Left ventricle myocardium inferior (tissue), 1 donor: ENCODE measurements at regions not wholly inside any gene's neighbourhood (a gene's known extent, or its start where the extent isn't known, plus 50 kb on each side); places are given as distances from the start of the nearest gene placed in this dataset.

Source experiments
- DNase-seq: peaks from one replicate; pipeline ENCODE4 v3.0.0-alpha.2; 2020
- H3K27ac ChIP-seq: fragments of 200-600 bp; replicated peaks from 2 replicates; pipeline ENCODE4 v1.8.0; 2021
- H3K27me3 ChIP-seq: fragments of 200-600 bp; 2 replicates; pipeline ENCODE4 v1.8.0; 2021; ENCODE audit warnings: low read depth
- H3K36me3 ChIP-seq: fragments of 200-600 bp; 2 replicates; pipeline ENCODE4 v1.8.0; 2021
- H3K4me1 ChIP-seq: fragments of 200-600 bp; 2 replicates; pipeline ENCODE4 v1.8.0; 2021
- H3K4me3 ChIP-seq: fragments of 200-600 bp; 2 replicates; pipeline ENCODE4 v1.8.0; 2021; ENCODE audit warnings: mild to moderate bottlenecking, moderate library complexity
- H3K9me3 ChIP-seq: fragments of 200-600 bp; replicated peaks from 2 replicates; pipeline ENCODE4 v1.8.0; 2021
- CTCF ChIP-seq: fragments of 200-600 bp; IDR thresholded peaks from 2 replicates; pipeline ENCODE4 v1.8.0; 2021; ENCODE audit warnings: antibody characterized with exemption, mild to moderate bottlenecking, borderline replicate concordance
- intact Hi-C: fragments of 100-400 bp; cut with micrococcal nuclease; formaldehyde crosslinking; loops from one replicate; pipeline ENCODE4 v1.11.0; 2022
- donor health status: DM: no; HTN: yes; CAD: no; lungs with severe emphysema.

GRCh38 chr6:155710704-155711103 is 255.1 kb upstream of the NOX3 start:
- H3K36me3 ChIP-seq = no peaks in the 10 kb centered on the region
- peaks cover 9% of the 10 kb centered on the region for H3K9me3 ChIP-seq
- no peak overlapping the region for H3K27ac ChIP-seq
- H3K4me3 ChIP-seq = no peak overlapping the region
- intact Hi-C loops = no loop called here
- no peak for TF ChIP-seq CTCF
- no peaks in the 10 kb centered on the region for H3K4me1 ChIP-seq
- DNase-seq = no peak
- no peaks in the 10 kb centered on the region for H3K27me3 ChIP-seq

- Histone ChIP-seq H3K36me3 (no peaks in the 10 kb centered on the region), H3K9me3 (peaks cover 17% of the 10 kb centered on the region), H3K4me3 (no peak overlapping the region), H3K4me1 (no peaks in the 10 kb centered on the region), H3K27ac (no peak overlapping the region), H3K27me3 (no peaks in the 10 kb centered on the region)
- no peak for DNase-seq
- intact Hi-C loops = no loop called here
- TF ChIP-seq CTCF = no peak
These were observed 253.6 kb upstream of the NOX3 start for GRCh38 chr6:155709262-155709661.

- Histone ChIP-seq H3K9me3 (peaks cover 17% of the 10 kb centered on the region), H3K4me1 (no peaks in the 10 kb centered on the region), H3K27ac (no peak overlapping the region), H3K27me3 (no peaks in the 10 kb centered on the region), H3K36me3 (no peaks in the 10 kb centered on the region), H3K4me3 (no peak overlapping the region)
- intact Hi-C loops = no loop called here
- DNase-seq = no peak
- TF ChIP-seq CTCF = no peak
These were observed 252.5 kb upstream of the NOX3 start for GRCh38 chr6:155708100-155708499.

GRCh38 chr6:155706806-155707205 is 251.2 kb upstream of the NOX3 start:
- H3K4me3 ChIP-seq = no peak overlapping the region
- no peaks in the 10 kb centered on the region for H3K27me3 ChIP-seq
- no peaks in the 10 kb centered on the region for H3K36me3 ChIP-seq
- H3K4me1 ChIP-seq = no peaks in the 10 kb centered on the region
- H3K27ac ChIP-seq = no peak overlapping the region
- TF ChIP-seq CTCF = no peak
- no peak for DNase-seq
- peaks cover 17% of the 10 kb centered on the region for H3K9me3 ChIP-seq
- intact Hi-C loops = no loop called here

GRCh38 chr6:155706341-155706740 is 250.7 kb upstream of the NOX3 start:
- Histone ChIP-seq H3K4me1 (no peaks in the 10 kb centered on the region), H3K36me3 (no peaks in the 10 kb centered on the region), H3K9me3 (peaks cover 17% of the 10 kb centered on the region), H3K4me3 (no peak overlapping the region), H3K27ac (no peak overlapping the region), H3K27me3 (no peaks in the 10 kb centered on the region)
- TF ChIP-seq CTCF = no peak
- DNase-seq = no peak
- intact Hi-C loops = no loop called here

GRCh38 chr6:155701342-155701741 is 245.7 kb upstream of the NOX3 start:
- H3K4me1 ChIP-seq = peaks cover 4% of the 10 kb centered on the region
- DNase-seq = no peak
- no peak overlapping the region for H3K27ac ChIP-seq
- no peak for TF ChIP-seq CTCF
- H3K36me3 ChIP-seq = no peaks in the 10 kb centered on the region
- no peaks in the 10 kb centered on the region for H3K27me3 ChIP-seq
- no peak overlapping the region for H3K4me3 ChIP-seq
- intact Hi-C loops = no loop called here
- peaks cover 8% of the 10 kb centered on the region for H3K9me3 ChIP-seq
